NCI-H1694 treated with DMSO at 0.1 percent for 48 hours (cell line): ENCODE measurements at regions not wholly inside any gene's neighbourhood (a gene's known extent, or its start where the extent isn't known, plus 50 kb on each side); places are given as distances from the start of the nearest gene placed in this dataset.
"Not testable (repeated sequence)": the region's sequence is repeated elsewhere in the genome, so short reads cannot be mapped to it uniquely, and the experiment has no call there.

Experiments used
- DNase-seq: peaks from one replicate; lab custom pipeline; 2025; lab: John Stamatoyannopoulos, UW

- no peak for DNase-seq
These were observed 97.2 kb downstream of the KDR start for GRCh38 chr4:55028196-55028595.

- DNase-seq, result no peak
These were observed 97.8 kb downstream of the KDR start for GRCh38 chr4:55027596-55027995.

- not testable (repeated sequence) for DNase-seq
These were observed 99.9 kb downstream of the KDR start for GRCh38 chr4:55025456-55025855.

GRCh38 chr4:55023030-55023429 is 102.4 kb downstream of the KDR start:
- DNase-seq, result no peak

DNA sequence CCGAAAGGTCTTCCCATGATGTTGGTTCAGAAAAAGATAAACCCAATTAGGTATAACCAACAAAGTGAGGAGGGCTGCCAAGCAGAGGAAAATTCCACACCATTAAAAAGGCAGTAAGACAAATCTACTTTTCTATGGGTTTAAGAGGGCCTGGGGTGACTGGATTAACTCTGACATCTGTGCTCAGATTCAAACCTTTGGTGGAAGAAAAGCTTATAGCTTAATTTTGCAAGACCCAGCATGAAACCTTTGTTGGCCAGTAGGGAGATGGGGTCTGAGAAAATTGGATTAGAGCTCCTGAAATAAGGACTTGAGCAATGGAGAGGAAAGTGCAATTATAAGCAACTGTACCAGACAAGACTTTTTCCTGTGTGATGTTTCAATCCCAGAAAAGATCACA is 104.2 kb downstream of the KDR start:
- no peak for DNase-seq

DNA sequence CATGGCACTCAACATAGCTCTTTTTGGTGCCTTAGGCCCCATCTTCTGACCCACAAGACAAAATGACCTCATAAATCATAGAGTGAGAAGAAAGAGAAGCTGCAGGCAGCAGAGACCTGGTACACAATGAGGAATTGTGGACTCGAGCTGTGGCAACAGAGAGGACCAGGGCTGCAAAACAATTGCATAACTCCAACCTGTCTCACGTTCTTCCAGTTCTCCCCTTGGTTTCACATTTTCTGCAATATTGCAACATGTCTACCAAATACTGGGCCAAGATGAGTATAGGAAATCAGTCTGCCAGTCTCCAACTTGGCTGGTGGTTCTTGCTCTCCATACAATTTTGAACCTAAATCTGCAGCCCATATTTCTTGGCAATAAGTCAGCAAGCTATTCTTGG is 105.3 kb downstream of the KDR start:
- no peak for DNase-seq

GRCh38 chr4:55018978-55019377 is 106.4 kb downstream of the KDR start:
- DNase-seq, result no peak

GRCh38 chr4:55018521-55018920 is 106.9 kb downstream of the KDR start:
- DNase-seq, result no peak

GRCh38 chr4:55017406-55017805 is 108.0 kb downstream of the KDR start:
- no peak for DNase-seq

DNA sequence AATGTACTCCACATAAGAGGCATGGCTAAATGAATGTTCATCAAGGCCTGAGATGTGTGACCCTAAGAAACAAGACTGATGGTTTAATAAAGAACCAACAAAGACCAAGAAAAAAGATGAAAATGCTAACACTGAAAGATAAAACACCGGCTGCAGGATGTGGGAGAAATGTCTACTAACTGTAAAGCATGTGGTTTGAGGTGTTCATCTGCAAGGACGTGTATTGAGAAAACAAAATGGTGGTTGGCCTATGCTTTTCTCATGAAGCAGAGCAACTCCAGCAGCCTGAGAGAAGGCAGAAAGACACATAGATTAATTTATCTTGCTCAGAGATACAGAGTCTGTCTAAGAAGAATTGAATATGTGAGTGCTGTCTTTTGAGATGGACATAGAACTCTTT is 109.3 kb downstream of the KDR start:
- DNase-seq, result no peak

DNA sequence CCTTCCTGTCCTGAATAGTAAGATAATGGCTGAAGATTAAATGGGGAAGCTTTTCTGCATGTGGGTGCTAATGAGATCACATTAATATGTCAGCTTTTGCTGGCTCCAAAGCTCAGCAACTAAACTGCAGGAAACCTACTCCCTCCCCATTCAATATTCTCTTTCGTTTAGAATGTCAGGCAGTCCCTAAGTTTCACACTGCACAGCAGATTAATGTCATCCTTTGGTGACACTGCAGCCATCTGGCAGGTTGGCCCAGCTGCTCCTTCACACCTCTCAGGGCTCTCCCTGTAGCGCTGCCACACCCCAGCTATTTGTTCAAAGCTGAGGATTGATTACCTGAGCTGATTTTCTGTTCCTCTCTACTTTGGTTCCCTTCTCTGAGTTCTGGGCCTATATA is 110.5 kb downstream of the KDR start:
- DNase-seq, result no peak

- DNase-seq, result no peak
These were observed 111.9 kb downstream of the KDR start for GRCh38 chr4:55013431-55013955.

GRCh38 chr4:55012363-55013230 is 112.8 kb downstream of the KDR start:
- DNase-seq, result no peak

GRCh38 chr4:55011761-55012160 is 113.6 kb downstream of the KDR start:
- DNase-seq, result no peak

DNA sequence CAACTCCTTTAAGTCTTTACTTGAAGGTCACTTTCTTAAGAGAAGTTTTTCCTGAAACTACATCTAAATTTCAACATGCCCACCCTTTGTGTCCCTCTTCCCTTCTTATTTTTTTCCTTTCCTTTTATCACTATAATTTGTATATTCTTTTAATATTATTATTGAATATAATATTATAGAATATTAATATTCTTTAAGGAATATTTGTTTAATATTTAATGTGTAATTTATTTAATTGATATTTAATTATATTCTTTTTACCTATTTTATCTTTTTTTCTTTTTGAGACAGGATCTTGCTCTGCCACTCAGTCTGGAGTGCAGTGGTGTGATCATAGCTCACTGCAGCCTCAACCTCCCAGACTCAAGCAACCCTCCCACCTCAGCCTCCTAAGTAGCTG is 114.8 kb downstream of the KDR start:
- no peak for DNase-seq

GRCh38 chr4:55008166-55009056 is 117.0 kb downstream of the KDR start:
- DNase-seq, result no peak

DNA sequence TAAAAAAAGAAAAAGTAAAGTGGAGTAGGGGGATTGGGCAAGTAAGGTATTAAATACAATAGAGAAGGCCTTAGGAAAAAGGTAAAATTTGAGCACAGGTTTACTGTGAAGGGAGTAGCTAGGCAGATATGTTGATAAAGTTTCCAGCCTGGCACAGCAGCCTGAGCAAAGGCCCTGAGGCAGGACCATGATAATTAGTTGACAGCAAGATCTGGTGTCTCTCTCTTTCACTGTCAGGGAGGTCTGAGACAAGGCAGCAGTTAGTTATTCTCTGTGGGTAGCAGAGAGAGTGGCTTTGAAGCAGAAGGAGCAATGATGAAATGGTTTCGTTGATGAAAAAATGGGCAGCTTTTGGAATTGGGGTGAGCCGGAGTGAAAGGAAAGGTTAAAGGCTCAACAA is 119.5 kb downstream of the KDR start:
- DNase-seq, result no peak

DNA sequence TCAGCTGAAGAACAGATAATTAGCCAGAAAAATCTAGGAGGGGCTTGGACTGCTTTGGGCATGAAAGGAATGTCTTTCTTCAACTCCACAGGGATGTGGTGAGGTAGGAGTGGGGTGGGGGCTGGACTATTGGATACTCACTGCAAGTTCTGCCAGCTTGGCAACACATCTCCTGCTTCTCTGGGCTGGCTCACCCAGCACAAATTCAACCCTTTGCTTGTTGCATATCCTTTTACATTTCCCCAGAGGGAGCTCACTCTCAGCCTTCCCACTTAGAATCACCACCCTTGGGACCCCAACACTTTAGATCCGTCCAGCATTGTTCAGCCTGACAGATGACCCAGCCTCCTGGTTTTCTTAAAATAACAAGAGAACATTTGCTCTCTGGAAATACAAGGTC is 120.6 kb downstream of the KDR start:
- DNase-seq, result no peak

- DNase-seq, result no peak
These were observed 123.0 kb downstream of the KDR start for GRCh38 chr4:55002431-55002830.

GRCh38 chr4:55001538-55001937 is 123.9 kb downstream of the KDR start:
- no peak for DNase-seq

DNA sequence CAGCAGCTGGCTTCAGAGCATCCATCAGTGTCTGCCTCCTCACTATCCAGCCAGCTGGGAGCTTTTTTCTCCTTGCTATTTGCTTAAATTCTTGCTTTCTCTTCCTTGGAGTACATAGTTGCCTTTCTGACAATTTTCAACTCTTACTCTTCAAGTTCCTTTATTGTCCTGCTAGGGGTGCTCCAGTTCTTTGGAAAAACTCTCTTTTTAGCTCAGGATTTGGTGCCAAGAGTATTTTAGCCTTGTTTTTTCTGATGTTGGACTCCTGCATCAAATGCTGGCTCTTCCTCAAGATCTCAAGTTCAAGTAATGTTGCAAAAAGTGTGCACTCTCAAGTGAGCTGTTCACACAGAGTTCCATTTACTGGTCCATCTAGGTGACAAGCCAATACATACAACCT is 126.4 kb downstream of the KDR start:
- no peak for DNase-seq

GRCh38 chr4:54993473-54994026 is 131.8 kb downstream of the KDR start:
- not testable (repeated sequence) for DNase-seq

DNA sequence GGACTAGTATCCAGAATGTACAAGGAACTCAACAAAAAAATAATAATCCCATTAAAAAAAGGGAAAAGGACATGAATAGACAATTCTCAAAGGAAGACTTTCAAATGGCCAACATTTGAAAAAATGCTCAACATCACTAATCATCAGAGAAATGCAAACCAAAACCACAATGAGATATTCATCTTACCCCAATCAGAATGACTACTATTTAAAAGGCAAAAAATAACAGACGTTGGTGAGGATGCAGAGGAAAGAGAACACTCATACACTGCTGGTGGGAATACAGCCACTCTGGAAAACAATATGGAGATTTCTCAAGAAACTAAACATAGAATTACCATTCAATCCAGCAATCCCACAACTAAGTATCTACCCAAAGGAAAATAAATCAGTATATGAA is 133.1 kb downstream of the KDR start:
- DNase-seq, result no peak
